ENCODE measurements at regions not wholly inside any gene's neighbourhood (a gene's known extent, or its start where the extent isn't known, plus 50 kb on each side); places are given as distances from the start of the nearest gene placed in this dataset.
A peak's percentile ranks its signal among the peaks of the same experiment; 100 is the strongest.

GRCh38 chr17:69605571-69605970, 191.1 kb downstream of the MAP2K6 start:
- no peak for DNase-seq

- no peak for DNase-seq
These were observed 191.8 kb downstream of the MAP2K6 start for GRCh38 chr17:69606142-69606800.

- DNase-seq, result peak; percentile 66
These were observed 192.8 kb downstream of the MAP2K6 start for GRCh38 chr17:69607162-69607834.

DNA sequence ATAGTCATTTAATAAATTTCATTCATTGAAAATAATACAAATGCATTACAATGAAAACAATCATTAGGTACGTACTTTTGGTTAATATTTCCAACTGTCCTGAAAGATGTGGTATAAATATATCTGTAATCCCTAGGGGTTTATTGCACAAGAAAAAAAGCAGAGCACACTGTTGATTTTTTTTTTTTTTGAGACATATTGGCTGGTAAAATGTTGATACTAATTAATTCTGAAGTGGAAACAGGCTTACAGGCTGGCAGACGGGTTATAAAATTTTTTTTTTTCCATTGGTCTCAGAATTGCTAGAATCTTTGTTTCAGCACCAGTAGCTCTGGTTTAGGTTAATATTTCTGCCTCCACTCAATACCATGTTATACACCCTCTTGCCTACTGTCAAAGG, 193.6 kb downstream of the MAP2K6 start:
- DNase-seq, result no peak

GRCh38 chr17:69608808-69609472, 194.4 kb downstream of the MAP2K6 start:
- DNase-seq, result no peak

- no peak for DNase-seq
These were observed 195.2 kb downstream of the MAP2K6 start for GRCh38 chr17:69609473-69610305.

DNA sequence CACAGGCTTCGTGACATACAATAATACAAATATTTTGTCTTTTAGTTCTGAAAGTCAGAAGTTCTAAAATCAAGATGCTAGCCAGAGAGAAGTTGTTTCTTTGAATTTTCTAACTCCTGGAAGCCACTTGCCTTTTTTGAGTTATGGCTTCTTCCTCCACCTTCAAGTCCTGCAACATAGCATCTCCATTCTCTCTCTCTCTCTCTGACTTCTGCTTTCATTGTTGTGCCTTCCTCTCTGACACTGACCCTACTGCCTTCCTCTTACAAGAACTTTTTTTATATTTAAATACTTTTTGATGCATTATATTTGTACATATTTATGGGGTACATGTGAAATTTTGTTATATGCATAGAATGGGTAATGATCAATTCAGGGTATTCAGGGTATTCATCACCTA, 205.9 kb downstream of the MAP2K6 start:
- DNase-seq, result no peak

GRCh38 chr17:69625474-69625873, 211.0 kb downstream of the MAP2K6 start:
- no peak for DNase-seq

GRCh38 chr17:69630056-69630635, 215.6 kb downstream of the MAP2K6 start:
- no peak for DNase-seq

GRCh38 chr17:69634844-69635243, 220.3 kb downstream of the MAP2K6 start:
- DNase-seq, result no peak

- no peak for DNase-seq
These were observed 223.1 kb downstream of the MAP2K6 start for GRCh38 chr17:69637446-69638156.

GRCh38 chr17:69639096-69639495, 224.6 kb downstream of the MAP2K6 start:
- DNase-seq, result no peak

DNA sequence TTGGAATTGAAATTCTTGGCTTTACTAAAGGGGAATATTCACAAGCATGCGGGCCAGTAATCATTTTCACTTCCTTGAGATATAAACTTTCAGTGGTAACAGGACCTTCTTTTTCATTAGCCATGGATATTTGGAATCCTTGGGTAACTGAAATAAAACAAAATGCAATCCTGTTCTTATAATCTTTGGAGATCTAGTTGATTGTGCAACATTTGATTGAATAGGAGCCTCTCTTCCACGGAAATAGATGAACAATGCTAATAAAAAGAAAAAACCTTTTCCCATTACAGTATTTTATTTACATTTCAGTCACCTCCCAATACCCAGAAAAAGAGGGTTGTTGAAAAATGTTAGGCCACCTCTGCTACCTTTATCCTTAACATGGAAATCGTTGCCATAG, 225.6 kb downstream of the MAP2K6 start:
- no peak for DNase-seq

DNA sequence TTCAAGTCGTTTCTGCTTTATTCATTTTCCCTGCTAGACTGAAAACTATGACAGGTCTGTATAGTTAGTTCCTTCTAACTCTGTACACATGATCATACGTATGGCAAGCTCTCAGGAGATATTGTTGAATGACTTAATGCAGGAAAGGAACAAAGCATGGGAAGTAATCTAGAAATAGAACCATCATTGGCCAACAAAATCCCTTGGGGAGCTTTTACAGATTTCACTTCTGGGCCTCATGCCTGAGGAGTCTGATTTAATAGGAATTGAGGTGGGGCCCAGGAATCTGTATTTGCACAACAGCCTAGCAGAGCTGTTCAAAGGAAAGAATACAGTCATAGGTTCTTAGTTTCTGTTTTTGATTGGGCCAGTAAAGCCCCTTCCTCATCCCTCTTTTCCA, 229.2 kb downstream of the MAP2K6 start:
- no peak for DNase-seq

DNA sequence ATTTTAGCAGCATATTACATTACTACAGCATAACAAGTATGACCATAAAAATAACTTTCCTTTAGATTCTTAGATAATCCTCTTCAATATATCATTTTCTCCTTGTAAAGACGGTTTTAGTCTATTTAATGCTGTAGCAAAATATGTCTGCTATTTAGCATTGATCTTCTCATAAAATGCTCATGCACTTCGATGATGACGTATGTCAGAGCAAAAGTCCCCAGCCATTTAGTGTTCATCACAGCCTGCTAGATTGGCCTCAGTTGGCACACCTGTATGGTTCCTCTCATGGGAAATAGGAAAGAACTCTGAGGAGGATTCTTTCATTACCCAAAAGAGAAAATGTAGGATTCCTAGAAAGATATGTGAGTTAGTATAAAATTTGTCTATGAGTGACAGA, 232.2 kb downstream of the MAP2K6 start:
- no peak for DNase-seq

- no peak for DNase-seq
These were observed 236.4 kb downstream of the MAP2K6 start for GRCh38 chr17:69650881-69651280.

GRCh38 chr17:69651921-69652320, 237.4 kb downstream of the MAP2K6 start:
- DNase-seq, result no peak

DNA sequence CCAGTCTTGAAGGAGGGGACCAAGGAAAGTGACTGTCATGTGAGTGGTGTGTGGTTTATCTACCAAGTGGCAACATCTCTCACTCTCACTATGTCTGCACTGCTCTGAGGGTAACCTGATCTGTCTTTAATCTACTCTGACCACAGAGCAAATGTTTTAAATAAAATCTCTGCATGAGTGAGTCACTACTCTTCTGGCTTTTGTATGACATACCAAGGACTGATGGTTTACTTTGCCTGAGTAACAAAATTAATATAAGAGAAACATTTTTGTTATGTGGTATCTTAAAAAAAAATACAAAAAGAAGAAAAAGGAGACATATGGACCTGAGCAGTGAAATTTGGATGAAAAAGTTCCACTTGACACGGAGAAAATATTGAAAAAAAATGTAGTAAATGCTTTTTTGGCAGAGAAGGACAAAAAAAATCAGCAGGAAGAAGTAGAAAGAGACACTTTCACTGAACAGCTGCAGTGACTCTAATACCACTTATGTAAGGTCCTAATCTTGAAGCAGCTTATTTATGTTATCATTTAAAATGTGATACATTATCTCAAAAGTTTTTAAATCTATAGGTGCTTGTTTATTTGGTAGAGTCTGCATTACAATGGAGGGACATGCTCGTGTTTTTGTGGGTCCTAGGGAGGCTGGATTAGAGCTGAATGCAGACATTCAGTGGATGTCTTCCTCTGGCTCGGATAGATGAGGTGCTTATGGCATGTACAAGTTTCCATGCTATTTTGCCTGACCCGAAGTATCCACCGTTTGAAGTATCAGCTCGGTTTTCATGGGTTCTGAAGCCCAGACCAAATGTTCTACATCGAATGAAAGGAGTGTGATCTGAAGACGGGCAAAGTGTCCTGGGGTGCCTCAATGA, 240.7 kb downstream of the MAP2K6 start:
- no peak for DNase-seq

DNA sequence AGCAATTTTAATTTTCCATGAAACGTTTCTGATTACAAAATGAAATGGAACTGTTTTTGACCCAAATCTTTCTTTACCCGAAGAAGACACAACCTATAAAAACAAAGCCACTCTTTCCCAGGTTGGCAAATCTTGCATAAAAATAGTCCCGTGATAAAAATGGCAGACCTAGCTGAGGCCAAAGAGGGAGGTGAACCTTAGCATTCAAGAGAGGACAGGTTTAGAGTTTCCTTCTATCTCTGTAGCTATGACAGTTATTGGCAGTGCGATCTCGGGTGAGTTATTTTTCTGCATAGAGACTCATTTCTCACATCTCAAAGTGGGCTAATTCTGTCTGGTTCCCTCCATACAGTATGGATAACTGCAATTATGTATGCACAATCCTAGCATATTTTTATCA, 241.4 kb downstream of the MAP2K6 start:
- DNase-seq, result no peak

DNA sequence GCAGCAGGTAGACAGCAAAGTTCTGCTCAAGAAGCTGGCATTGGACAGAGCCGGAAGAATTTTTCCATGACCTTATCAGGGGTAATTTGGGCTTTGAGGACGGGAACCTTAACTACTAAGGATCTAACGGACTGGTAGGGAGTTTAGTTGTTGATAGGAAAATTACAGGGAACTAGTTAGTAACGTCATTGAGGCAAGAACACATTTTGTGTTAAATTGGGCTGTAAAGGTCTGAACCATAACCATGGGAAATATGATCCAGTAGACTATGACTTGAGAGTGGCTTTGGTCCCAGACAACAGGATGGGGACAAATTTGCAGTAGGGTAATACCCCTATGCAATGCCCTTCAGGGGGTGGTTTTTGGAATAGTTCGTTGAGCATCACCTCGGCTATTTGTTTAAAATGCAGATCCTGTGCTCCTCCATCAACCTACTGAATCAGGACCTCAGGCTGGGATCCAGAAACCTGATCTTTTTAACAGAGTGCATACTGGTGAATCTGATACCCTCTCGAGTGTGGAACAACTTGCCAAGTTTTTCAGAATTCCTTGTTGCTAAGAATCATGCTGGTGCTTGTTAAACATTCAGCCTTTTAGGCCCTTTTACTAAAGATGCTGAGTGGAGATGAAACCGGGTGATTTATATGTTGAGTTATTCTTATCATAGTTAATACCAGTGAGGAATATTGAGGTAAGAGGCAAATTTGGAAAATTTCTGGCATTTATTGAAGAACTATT, 255.1 kb downstream of the MAP2K6 start:
- DNase-seq, result no peak

GRCh38 chr17:69672924-69673323, 258.4 kb downstream of the MAP2K6 start:
- DNase-seq, result no peak
